Neural cell (in vitro differentiated cells): ENCODE measurements at regions not wholly inside any gene's neighbourhood (a gene's known extent, or its start where the extent isn't known, plus 50 kb on each side); places are given as distances from the start of the nearest gene placed in this dataset.

ENCODE experiments used
- CTCF ChIP-seq: fragments of 450-650 bp; IDR thresholded peaks from 2 replicates; pipeline ENCODE4 v1.5.1; 2014; ENCODE audit warnings: antibody characterized with exemption, mild to moderate bottlenecking, moderate library complexity; ENCODE audit not compliant: poor library complexity, severe bottlenecking
- SMC3 ChIP-seq: fragments of 450-650 bp; conservative IDR thresholded peaks from 2 replicates; pipeline ENCODE4 v1.6.1; 2014; ENCODE audit warnings: antibody characterized with exemption, mild to moderate bottlenecking, moderate library complexity; ENCODE audit not compliant: poor library complexity

GRCh38 chr20:53815509-53815908, 221.9 kb upstream of the ZNF217 start:
- TF ChIP-seq SMC3 (no peak), CTCF (no peak)
